Mucosa of rectum (tissue), 2 donors: ENCODE measurements at regions not wholly inside any gene's neighbourhood (a gene's known extent, or its start where the extent isn't known, plus 50 kb on each side); places are given as distances from the start of the nearest gene placed in this dataset.

Source experiments
- H3K27ac ChIP-seq, 2 donors: one replicate each; pipeline ENCODE4 v1.7.0; 2013; ENCODE audit warnings: inconsistent platforms in 2 of 2, low read depth in 2 of 2, low read length in 2 of 2
- H3K27me3 ChIP-seq, 2 donors: one replicate each; pipeline ENCODE4 v1.7.0; 2013; ENCODE audit warnings: low read length in 2 of 2; ENCODE audit not compliant: control insufficient read depth in 2 of 2, insufficient read depth in 2 of 2
- H3K36me3 ChIP-seq, 2 donors: one replicate each; pipeline ENCODE4 v1.7.0; 2013; ENCODE audit warnings: low read length in 2 of 2; ENCODE audit not compliant: control insufficient read depth in 2 of 2, insufficient read depth in 2 of 2
- H3K4me1 ChIP-seq, 2 donors: one replicate each; pipeline ENCODE4 v1.7.0; 2013; ENCODE audit warnings: low read length in 2 of 2, mild to moderate bottlenecking in 1 of 2; ENCODE audit not compliant: control insufficient read depth in 2 of 2, insufficient read depth in 2 of 2
- H3K4me3 ChIP-seq, 2 donors: one replicate each; pipeline ENCODE4 v1.7.0; 2013; ENCODE audit warnings: low read length in 2 of 2
- H3K9ac ChIP-seq, 2 donors: one replicate each; pipeline ENCODE4 v1.7.0; 2013; ENCODE audit warnings: low read length in 2 of 2, low read depth in 1 of 2, mild to moderate bottlenecking in 1 of 2
- H3K9me3 ChIP-seq, 2 donors: one replicate each; pipeline ENCODE4 v1.7.0; 2013; ENCODE audit warnings: low read length in 2 of 2; ENCODE audit not compliant: control insufficient read depth in 2 of 2
- donor health status: healthy.
- donor health status: Normal muscosa, but diverticular disease.

- Histone ChIP-seq H3K4me3 (no peak overlapping the region), H3K9me3 (peaks cover 0 to 1% of the 10 kb centered on the region in 2 donors), H3K27me3 (no peaks in the 10 kb centered on the region), H3K36me3 (no peaks in the 10 kb centered on the region), H3K27ac (no peak overlapping the region), H3K9ac (no peak overlapping the region), H3K4me1 (no peaks in the 10 kb centered on the region)
These were observed 197.3 kb upstream of the PPP2R2D start for GRCh38 chr10:131703541-131703940.

- Histone ChIP-seq H3K36me3 (no peaks in the 10 kb centered on the region), H3K27ac (no peak overlapping the region), H3K9ac (no peak overlapping the region), H3K9me3 (peaks cover 0 to 1% of the 10 kb centered on the region in 2 donors), H3K27me3 (no peaks in the 10 kb centered on the region), H3K4me1 (no peaks in the 10 kb centered on the region), H3K4me3 (no peak overlapping the region)
These were observed 196.9 kb upstream of the PPP2R2D start for GRCh38 chr10:131703941-131704340.

DNA sequence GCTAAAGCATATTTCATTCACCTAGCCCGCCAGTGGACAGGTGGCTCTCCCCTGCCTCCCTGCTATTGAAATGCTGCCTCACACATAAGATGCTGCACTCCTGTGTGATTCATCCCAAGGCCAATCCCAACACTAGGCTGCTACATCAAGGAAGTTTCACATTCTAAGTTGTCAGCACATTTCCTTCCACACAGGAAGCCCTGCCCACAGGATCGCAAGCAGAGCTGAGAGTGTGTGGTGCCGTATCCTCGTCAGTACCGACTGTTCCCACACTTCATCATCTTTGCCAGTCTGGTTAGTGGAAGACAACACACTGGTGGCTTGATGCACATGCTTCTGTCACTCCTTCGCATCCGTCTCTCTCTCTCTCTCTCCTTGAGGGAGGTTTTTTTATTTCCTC, 194.3 kb upstream of the PPP2R2D start:
- H3K36me3 ChIP-seq = no peaks in the 10 kb centered on the region
- no peak overlapping the region for H3K27ac ChIP-seq
- no peaks in the 10 kb centered on the region for H3K4me1 ChIP-seq
- no peak overlapping the region for H3K4me3 ChIP-seq
- no peak overlapping the region for H3K9ac ChIP-seq
- no peaks in the 10 kb centered on the region for H3K27me3 ChIP-seq
- no peaks in the 10 kb centered on the region for H3K9me3 ChIP-seq

- no peak overlapping the region for H3K4me3 ChIP-seq
- H3K27me3 ChIP-seq = no peaks in the 10 kb centered on the region
These were observed 193.9 kb upstream of the PPP2R2D start for GRCh38 chr10:131706952-131707351.

DNA sequence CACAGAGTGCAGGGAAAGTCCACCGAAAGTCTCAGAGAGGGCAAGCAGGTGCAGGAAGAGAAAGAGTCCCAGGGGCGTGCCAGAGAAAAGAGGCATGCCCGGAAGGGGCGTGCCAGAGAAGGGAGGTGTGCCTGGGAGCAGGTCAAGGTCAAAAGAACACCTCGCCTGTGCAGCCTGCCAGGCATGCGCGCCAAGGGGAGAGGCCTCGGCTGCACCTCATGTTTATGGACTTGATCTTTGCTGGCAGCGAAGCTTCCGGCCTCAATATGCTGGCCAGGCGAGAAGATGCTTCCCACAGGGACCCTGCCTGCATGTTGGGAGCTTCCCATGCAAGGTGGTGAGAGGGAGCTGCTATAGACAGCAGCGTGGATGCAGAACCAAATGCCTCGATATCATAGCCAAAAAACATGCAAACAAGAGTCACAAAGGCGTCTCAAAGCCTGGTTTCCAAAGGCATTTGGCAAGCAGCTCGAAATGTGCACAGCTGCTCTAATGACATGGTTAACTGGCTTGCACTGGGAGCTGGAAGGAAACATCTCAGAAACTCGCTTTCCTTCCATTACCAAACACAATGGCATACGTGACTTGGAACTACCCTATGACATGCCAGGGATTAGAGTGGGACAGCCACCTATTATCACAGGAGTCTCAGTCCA, 192.5 kb upstream of the PPP2R2D start:
- H3K9ac ChIP-seq = no peak overlapping the region
- H3K27me3 ChIP-seq = no peaks in the 10 kb centered on the region
- H3K9me3 ChIP-seq = no peaks in the 10 kb centered on the region
- H3K27ac ChIP-seq = no peak overlapping the region
- H3K4me1 ChIP-seq = no peaks in the 10 kb centered on the region
- no peak overlapping the region for H3K4me3 ChIP-seq
- H3K36me3 ChIP-seq = no peaks in the 10 kb centered on the region

More at GRCh38 chr10:131706952-131707351, 193.9 kb upstream of the PPP2R2D start:
- Histone ChIP-seq H3K27ac (no peak overlapping the region), H3K36me3 (no peaks in the 10 kb centered on the region), H3K9ac (no peak overlapping the region), H3K4me1 (no peaks in the 10 kb centered on the region), H3K9me3 (no peaks in the 10 kb centered on the region)

GRCh38 chr10:131710142-131710861, 190.5 kb upstream of the PPP2R2D start:
- Histone ChIP-seq H3K4me1 (no peaks in the 10 kb centered on the region), H3K4me3 (no peak overlapping the region), H3K27me3 (no peaks in the 10 kb centered on the region), H3K36me3 (no peaks in the 10 kb centered on the region), H3K9me3 (no peaks in the 10 kb centered on the region), H3K27ac (no peak overlapping the region), H3K9ac (no peak overlapping the region)

DNA sequence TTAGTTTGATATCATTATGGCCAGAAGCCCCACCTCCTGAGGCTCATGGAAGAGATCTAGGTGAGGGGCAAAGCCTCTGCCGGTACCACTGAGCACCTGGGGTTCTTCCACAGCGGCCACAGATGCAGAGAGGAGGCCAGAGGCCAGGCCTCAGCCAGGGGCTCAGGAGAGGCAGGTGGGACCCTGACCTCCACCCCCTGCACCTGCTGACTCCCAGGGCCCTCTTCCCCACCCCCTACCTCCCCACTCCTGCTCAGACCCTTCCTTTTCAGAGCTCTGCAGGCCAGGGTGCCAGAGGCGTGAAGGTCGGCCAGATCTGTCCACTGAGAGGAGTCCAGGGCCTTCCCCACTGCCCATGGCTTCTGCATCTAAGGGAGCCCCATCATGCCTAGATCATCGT, 178.7 kb upstream of the PPP2R2D start:
- Histone ChIP-seq H3K4me1 (no peaks in the 10 kb centered on the region), H3K9ac (no peak overlapping the region), H3K27ac (no peak overlapping the region), H3K4me3 (no peak overlapping the region), H3K36me3 (no peaks in the 10 kb centered on the region), H3K27me3 (no peaks in the 10 kb centered on the region), H3K9me3 (no peaks in the 10 kb centered on the region)

DNA sequence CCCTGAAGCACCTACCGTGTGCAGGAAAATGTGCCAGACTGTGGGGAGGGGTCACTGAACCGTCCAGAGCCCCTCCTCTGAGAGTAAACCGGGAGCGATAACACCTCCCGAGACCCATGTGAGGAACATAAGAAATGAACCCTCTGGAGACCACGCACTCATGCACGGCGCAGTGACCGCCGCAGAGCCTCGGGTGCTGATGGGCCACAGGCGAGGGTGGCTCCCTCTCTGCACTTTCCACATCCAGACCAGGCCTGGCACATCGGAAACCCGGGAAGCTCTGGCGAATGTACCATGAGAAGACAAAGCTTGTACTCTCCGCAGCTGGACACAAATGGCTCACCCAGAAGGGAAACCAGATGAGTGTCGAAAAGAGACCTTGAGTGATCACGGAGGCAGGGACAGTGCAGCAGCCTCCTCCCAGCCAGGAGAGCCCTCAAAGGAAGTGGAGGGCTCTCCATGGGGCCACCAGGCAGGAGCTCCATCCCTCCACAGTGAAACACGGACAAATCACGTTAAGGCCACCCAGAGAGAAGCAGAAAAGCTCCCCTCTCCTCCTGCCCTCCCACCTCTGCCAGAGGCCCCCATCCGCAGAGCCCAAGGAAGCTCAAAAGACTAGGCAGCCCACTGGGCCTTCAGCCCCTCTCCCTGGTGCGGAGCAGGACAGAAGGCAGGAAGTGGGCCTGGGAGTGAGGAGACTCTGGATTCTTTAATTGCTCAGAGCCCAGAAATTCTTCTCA, 178.1 kb upstream of the PPP2R2D start:
- H3K27me3 ChIP-seq = no peaks in the 10 kb centered on the region
- no peaks in the 10 kb centered on the region for H3K36me3 ChIP-seq
- H3K4me3 ChIP-seq = no peak overlapping the region
- H3K4me1 ChIP-seq = no peaks in the 10 kb centered on the region
- no peaks in the 10 kb centered on the region for H3K9me3 ChIP-seq
- H3K9ac ChIP-seq = no peak overlapping the region
- H3K27ac ChIP-seq = no peak overlapping the region

DNA sequence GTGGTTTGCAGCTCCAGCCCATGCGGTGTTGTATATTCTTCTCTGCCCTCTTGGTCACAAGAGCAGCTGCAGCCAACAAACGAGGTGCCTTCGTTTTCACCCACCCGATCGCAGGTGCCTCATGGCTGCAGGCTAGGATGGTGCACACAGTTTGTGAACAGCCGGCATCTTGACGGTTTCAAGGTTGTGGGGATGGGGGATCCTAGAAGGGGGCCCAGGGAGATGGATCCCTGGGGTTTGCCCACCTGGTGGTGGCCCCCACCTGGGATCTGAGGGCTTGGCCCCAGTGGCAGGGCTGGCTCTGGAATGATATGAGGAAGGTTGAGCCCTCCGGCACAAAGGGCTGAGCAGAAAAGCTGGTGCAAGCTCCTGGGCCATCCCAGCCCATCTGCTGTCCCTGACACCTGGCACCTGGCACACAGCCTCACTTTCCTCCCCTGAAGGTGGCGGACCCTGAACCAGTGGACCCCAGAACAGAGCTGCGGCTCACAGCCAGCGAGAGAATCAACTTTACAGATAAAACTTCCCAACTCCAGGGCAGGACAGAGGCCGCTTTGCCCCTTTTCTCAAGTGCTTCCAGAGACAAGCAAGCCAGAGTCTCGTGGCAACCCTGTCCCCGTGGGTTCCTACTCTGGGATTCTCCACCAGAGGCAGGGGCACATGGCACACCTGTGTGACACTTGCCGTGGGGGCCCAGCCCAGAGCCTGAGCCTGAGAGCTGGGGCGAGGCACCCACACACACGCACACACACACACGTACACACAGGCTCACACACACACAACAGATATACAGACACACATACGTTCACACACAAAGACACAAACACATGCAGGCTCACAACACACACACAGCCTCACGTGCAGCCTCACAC, 177.3 kb upstream of the PPP2R2D start:
- no peak overlapping the region for H3K4me3 ChIP-seq
- no peak overlapping the region for H3K9ac ChIP-seq
- no peaks in the 10 kb centered on the region for H3K9me3 ChIP-seq
- H3K4me1 ChIP-seq = no peaks in the 10 kb centered on the region
- H3K27me3 ChIP-seq = no peaks in the 10 kb centered on the region
- no peak overlapping the region for H3K27ac ChIP-seq
- no peaks in the 10 kb centered on the region for H3K36me3 ChIP-seq
